ENCODE measurements at regions not wholly inside any gene's neighbourhood (a gene's known extent, or its start where the extent isn't known, plus 50 kb on each side); places are given as distances from the start of the nearest gene placed in this dataset.
"Not testable (repeated sequence)": the region's sequence is repeated elsewhere in the genome, so short reads cannot be mapped to it uniquely, and the experiment has no call there.

DNA sequence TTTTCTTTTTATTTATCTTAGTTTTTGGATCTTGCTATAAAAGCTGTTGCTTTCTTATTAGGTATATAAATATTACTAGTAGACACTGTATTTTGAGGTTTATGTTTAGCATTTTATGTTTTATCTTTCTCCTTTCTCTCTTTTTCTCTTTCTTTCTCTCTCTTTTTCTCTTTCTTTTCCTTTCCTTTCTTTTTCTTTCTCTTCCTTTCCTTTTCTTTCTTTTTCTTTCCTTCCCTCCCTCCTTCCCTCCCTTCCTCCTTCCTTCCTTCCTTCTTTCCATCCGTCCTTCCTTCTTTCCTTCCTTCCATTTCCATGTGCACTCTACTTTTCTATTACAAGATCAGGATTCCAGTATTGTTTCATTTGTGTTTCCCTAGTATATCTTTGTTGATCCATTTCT, 814.8 kb downstream of the KCNJ3 start:
- ATAC-seq, result no peak
- 62 to 100% methylated on average over 1 of the region's 1 CpG for WGBS, 2 donors (ENCODE audit: low coverage in 1 of 2)
- no peaks in the 10 kb centered on the region for H3K4me1 ChIP-seq

DNA sequence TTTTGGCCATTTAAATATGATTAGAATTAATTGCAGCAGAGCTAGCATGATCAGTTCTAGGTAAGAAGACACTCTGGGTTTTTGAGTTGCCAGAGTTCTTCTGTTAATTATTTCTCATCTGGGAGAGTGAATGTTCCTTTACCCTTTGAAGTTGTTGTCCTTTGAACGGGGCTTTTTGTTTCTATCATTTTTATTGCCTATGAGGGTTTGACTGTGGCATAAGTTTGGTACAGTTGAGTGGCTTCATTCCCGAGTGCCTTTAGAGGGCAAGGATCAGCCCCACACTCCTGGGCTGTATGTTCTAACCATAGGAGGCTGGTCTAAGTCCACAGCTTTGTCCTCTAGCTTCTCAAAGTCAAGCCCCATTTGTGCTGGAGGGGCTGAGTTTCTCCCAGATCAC, 804.3 kb downstream of the KCNJ3 start:
- peaks cover 5% of the 10 kb centered on the region for H3K27me3 ChIP-seq
- H3K27ac ChIP-seq, result no peak overlapping the region
- no peaks in the 10 kb centered on the region for H3K9me3 ChIP-seq
- H3K4me3 ChIP-seq, result no peak overlapping the region
- H3K36me3 ChIP-seq, result no peaks in the 10 kb centered on the region
- no peaks in the 10 kb centered on the region for H3K4me1 ChIP-seq
- 63 to 85% methylated on average over 2 of the region's 2 CpGs for WGBS, 2 donors (ENCODE audit: low coverage in 1 of 2)
- TF ChIP-seq POLR2AphosphoS5 (IDR thresholded peaks at IDR 0.05) (no peak), EP300 (IDR thresholded peaks at IDR 0.05) (no peak), POLR2A (IDR thresholded peaks at IDR 0.05) (no peak)
- no peak for ATAC-seq

More for the DNA sequence above, 814.8 kb downstream of the KCNJ3 start:
- Histone ChIP-seq H3K27me3 (no peaks in the 10 kb centered on the region), H3K36me3 (no peaks in the 10 kb centered on the region), H3K27ac (no peak overlapping the region), H3K4me3 (no peak overlapping the region), H3K9me3 (no peaks in the 10 kb centered on the region)
- no peak for TF ChIP-seq POLR2A (IDR thresholded peaks at IDR 0.05)
- no peak for TF ChIP-seq POLR2AphosphoS5 (IDR thresholded peaks at IDR 0.05)
- TF ChIP-seq EP300 (IDR thresholded peaks at IDR 0.05), result no peak
- TF ChIP-seq, protein P1, sequence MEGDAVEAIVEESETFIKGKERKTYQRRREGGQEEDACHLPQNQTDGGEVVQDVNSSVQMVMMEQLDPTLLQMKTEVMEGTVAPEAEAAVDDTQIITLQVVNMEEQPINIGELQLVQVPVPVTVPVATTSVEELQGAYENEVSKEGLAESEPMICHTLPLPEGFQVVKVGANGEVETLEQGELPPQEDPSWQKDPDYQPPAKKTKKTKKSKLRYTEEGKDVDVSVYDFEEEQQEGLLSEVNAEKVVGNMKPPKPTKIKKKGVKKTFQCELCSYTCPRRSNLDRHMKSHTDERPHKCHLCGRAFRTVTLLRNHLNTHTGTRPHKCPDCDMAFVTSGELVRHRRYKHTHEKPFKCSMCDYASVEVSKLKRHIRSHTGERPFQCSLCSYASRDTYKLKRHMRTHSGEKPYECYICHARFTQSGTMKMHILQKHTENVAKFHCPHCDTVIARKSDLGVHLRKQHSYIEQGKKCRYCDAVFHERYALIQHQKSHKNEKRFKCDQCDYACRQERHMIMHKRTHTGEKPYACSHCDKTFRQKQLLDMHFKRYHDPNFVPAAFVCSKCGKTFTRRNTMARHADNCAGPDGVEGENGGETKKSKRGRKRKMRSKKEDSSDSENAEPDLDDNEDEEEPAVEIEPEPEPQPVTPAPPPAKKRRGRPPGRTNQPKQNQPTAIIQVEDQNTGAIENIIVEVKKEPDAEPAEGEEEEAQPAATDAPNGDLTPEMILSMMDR (IDR thresholded peaks at IDR 0.05), result no peak

DNA sequence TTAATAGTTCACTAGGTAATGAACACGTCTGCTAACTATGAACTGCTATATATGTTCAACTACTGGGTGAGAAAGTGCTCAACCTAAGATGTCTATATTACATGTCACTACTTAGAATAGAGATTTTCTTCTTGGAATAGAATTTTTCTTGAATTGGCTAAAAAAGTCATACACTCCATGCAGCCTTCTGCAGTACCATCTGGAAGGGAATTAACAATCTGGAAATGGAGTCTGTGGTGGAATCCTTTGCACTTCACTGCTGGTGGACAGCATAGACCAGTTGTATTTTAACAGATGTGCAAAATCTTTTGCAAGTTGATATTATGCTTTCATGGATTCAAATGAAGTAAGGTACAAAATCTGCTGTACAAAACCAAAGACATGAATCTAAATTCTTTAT, 799.6 kb downstream of the KCNJ3 start:
- H3K36me3 ChIP-seq, result no peaks in the 10 kb centered on the region
- WGBS, 2 donors (ENCODE audit: low coverage in 1 of 2), result 64 to 92% methylated on average over 1 of the region's 1 CpG
- H3K27ac ChIP-seq, result no peak overlapping the region
- TF ChIP-seq EP300 (IDR thresholded peaks at IDR 0.05) (no peak), POLR2AphosphoS5 (IDR thresholded peaks at IDR 0.05) (no peak), POLR2A (IDR thresholded peaks at IDR 0.05) (no peak)
- H3K27me3 ChIP-seq, result peaks cover 4% of the 10 kb centered on the region
- no peaks in the 10 kb centered on the region for H3K4me1 ChIP-seq
- no peak for ATAC-seq
- no peaks in the 10 kb centered on the region for H3K9me3 ChIP-seq
- H3K4me3 ChIP-seq, result no peak overlapping the region

DNA sequence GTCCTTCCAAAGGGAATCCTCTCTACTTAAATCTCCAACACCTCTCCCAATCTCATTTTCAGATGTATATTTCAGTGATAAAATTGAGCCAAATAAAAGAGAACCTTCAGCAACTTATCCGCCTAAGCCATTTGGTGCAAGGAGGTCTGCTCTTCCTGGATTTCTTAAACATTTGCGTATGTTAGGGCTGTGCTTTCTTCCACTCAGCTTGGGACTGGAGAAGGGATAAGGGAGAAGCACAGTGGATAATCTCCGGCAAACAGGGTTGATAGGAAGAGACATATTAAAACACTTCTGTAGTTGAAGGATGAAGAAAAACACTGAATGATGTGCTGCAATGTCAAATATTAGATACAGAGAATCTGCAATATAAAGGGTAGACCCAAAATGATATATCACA, 796.2 kb downstream of the KCNJ3 start:
- ATAC-seq, result no peak
- H3K4me1 ChIP-seq, result no peaks in the 10 kb centered on the region
- H3K9me3 ChIP-seq, result no peaks in the 10 kb centered on the region
- H3K27me3 ChIP-seq, result no peaks in the 10 kb centered on the region
- TF ChIP-seq EP300 (IDR thresholded peaks at IDR 0.05) (no peak), POLR2A (IDR thresholded peaks at IDR 0.05) (no peak), POLR2AphosphoS5 (IDR thresholded peaks at IDR 0.05) (no peak)
- TF ChIP-seq, protein P1 (IDR thresholded peaks at IDR 0.05), result no peak
- H3K4me3 ChIP-seq, result no peak overlapping the region
- WGBS, 2 donors (ENCODE audit: low coverage in 1 of 2), result 57 to 60% methylated on average over 3 of the region's 3 CpGs
- no peaks in the 10 kb centered on the region for H3K36me3 ChIP-seq
- no peak overlapping the region for H3K27ac ChIP-seq

DNA sequence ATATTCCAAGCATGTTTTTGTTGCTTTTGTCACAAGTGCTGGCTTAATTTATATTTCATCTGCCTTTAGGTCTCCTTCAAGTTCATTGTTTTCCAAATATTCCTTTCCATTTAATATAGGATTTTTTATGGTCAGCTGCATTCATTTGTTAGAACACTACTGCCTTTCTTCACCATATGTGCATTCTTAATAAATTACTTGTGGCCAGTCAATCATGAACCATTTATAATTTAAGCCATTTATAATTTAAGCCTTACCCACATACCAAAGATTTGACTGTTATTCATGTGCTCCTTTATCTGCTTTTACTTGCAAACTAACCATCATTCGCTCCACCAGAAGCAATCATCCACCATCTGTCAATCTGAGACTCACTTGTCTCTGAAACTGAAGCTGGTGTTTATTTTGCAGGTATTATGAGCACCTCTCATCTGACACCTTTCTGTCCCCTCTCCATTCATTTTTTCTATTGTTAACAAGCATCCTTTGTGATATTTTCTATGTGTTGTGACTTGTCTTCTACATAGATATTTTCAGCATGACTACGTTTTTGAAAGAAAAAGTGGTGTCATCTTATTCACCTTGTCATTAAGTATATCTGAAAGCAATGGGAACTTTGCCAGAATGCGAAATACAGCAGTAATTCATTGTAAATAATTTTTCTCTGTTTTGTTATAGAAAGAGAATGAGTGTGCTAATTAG, 786.8 kb downstream of the KCNJ3 start:
- no peak overlapping the region for H3K4me3 ChIP-seq
- TF ChIP-seq POLR2A (IDR thresholded peaks at IDR 0.05), result no peak
- TF ChIP-seq EP300 (IDR thresholded peaks at IDR 0.05), result no peak
- TF ChIP-seq POLR2AphosphoS5 (IDR thresholded peaks at IDR 0.05), result no peak
- TF ChIP-seq, protein P1 (IDR thresholded peaks at IDR 0.05), result no peak
- no peaks in the 10 kb centered on the region for H3K36me3 ChIP-seq
- no peaks in the 10 kb centered on the region for H3K4me1 ChIP-seq
- no peaks in the 10 kb centered on the region for H3K27me3 ChIP-seq
- no peak for ATAC-seq
- H3K9me3 ChIP-seq, result no peaks in the 10 kb centered on the region
- 64 to 82% methylated on average over 3 of the region's 3 CpGs for WGBS, 2 donors (ENCODE audit: low coverage in 1 of 2)
- H3K27ac ChIP-seq, result no peak overlapping the region

DNA sequence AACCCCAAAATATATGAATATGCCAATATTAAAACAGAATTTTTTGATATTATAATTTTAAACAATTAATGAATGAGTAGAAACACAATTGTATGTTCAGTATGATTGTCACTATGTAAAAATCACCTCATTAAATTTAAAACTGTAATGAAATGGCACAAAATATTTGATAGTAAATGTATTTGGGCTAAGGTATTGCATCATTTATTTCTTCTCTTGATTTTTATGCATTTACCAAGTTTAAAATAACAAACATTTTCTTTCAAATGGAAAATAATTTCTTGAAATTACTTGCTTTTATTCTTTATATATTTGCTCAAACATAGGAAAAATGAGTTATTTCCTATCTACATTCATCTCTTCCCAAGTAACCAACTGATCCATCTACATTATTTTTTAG, 782.6 kb downstream of the KCNJ3 start:
- Histone ChIP-seq H3K9me3 (no peaks in the 10 kb centered on the region), H3K4me3 (no peak overlapping the region), H3K36me3 (no peaks in the 10 kb centered on the region), H3K27me3 (no peaks in the 10 kb centered on the region), H3K27ac (no peak overlapping the region), H3K4me1 (no peaks in the 10 kb centered on the region)
- TF ChIP-seq, protein P1 (IDR thresholded peaks at IDR 0.05), result no peak
- TF ChIP-seq POLR2AphosphoS5 (IDR thresholded peaks at IDR 0.05), result no peak
- no peak for TF ChIP-seq EP300 (IDR thresholded peaks at IDR 0.05)
- TF ChIP-seq POLR2A (IDR thresholded peaks at IDR 0.05), result no peak
- ATAC-seq, result no peak

DNA sequence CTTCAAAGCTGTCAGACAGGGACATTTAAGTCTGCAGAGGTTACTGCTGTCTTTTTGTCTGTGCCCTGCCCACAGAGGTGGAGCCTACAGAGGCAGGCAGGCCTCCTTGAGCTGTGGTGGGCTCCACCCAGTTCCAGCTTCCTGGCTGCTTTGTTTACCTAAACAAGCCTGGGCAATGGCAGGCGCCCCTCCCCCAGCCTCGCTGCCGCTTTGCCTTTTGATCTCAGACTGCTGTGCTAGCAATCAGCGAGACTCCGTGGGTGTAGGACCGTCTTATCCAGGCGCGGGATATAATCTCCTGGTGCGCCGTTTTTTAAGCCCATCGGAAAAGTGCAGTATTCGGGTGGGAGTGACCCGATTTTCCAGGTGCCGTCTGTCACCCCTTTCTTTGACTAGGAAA, 773.5 kb downstream of the KCNJ3 start:
- ATAC-seq, H3K4me3 ChIP-seq, H3K36me3 ChIP-seq, H3K27ac ChIP-seq, H3K4me1 ChIP-seq, H3K27me3 ChIP-seq, H3K9me3 ChIP-seq: not testable (repeated sequence)
- 83% methylated on average over 14 of the region's 14 CpGs; no CpG with 5 or more reads in 1 of the 2 donors for WGBS, 2 donors (ENCODE audit: low coverage in 1 of 2)

All from gastroesophageal sphincter (tissue), 4 donors.